ENCODE measurements at regions not wholly inside any gene's neighbourhood (a gene's known extent, or its start where the extent isn't known, plus 50 kb on each side); places are given as distances from the start of the nearest gene placed in this dataset.

- no peaks in the 10 kb centered on the region for H3K36me3 Mint-ChIP-seq (ENCODE audit: insufficient read depth, unreplicated experiment)
Observed at GRCh38 chr11:39661890-39662289, 1797.6 kb downstream of the LRRC4C start.

GRCh38 chr11:39651857-39652461, 1807.5 kb downstream of the LRRC4C start:
- POLR2A ChIA-PET = no interaction called here
- H3K4me3 Mint-ChIP-seq (ENCODE audit: unreplicated experiment) = no peak overlapping the region
- peak; percentile 3 for DNase-seq (ENCODE audit: unreplicated experiment)
- H3K9me3 Mint-ChIP-seq (ENCODE audit: unreplicated experiment) = no peaks in the 10 kb centered on the region
- peak overlapping the region; percentile 7 for H3K27ac Mint-ChIP-seq (ENCODE audit: low read depth, unreplicated experiment)
- CTCF ChIA-PET = interaction anchor here (1.2 kb wide), 1 partner anchor 39 kb away, joined by 3 read pairs; no protein-coding TSS in a partner anchor
- no peaks in the 10 kb centered on the region for H3K27me3 Mint-ChIP-seq (ENCODE audit: insufficient read depth, unreplicated experiment)
- intact Hi-C loops (cut with micrococcal nuclease) = no loop called here
- TF ChIP-seq CTCF (IDR thresholded peaks at IDR 0.05; ENCODE audit: unreplicated experiment) = no peak
- no TSS peak for BruUV-seq (replicated peaks)
- no peaks in the 10 kb centered on the region for H3K4me1 Mint-ChIP-seq (ENCODE audit: insufficient read depth, unreplicated experiment)
- no peaks in the 10 kb centered on the region for H3K36me3 Mint-ChIP-seq (ENCODE audit: insufficient read depth, unreplicated experiment)

More at GRCh38 chr11:39661890-39662289, 1797.6 kb downstream of the LRRC4C start:
- H3K27me3 Mint-ChIP-seq (ENCODE audit: insufficient read depth, unreplicated experiment) = no peaks in the 10 kb centered on the region
- H3K27ac Mint-ChIP-seq (ENCODE audit: low read depth, unreplicated experiment) = no peak overlapping the region
- ChIA-PET CTCF (no interaction called here), POLR2A (no interaction called here)
- no peaks in the 10 kb centered on the region for H3K4me1 Mint-ChIP-seq (ENCODE audit: insufficient read depth, unreplicated experiment)
- no peak for DNase-seq (ENCODE audit: unreplicated experiment)
- BruUV-seq (replicated peaks) = no TSS peak
- TF ChIP-seq CTCF (IDR thresholded peaks at IDR 0.05; ENCODE audit: unreplicated experiment) = no peak
- intact Hi-C loops (cut with micrococcal nuclease) = no loop called here
- H3K4me3 Mint-ChIP-seq (ENCODE audit: unreplicated experiment) = no peak overlapping the region
- H3K9me3 Mint-ChIP-seq (ENCODE audit: unreplicated experiment) = no peaks in the 10 kb centered on the region

DNA sequence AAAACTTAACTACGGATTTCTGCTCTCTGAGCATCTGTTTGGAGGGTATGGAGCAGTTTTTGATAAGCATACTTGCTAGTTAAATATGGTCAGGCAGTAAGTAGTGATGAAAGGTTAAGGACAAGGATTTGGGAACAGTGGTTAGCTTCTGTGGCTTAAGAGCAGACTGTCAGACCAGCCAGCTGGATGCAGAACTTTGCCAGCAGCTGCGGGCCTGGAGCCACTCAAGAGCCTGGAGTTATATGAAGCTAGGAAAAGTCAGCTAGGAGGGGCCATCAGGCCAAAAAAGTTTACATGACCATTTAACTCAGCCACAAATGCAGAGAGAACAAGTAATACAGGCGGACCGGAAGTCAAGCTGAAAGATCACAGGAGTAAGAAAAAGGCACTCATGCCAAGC, 1817.7 kb downstream of the LRRC4C start:
- ChIA-PET POLR2A (no interaction called here), CTCF (no interaction called here)
- no peak for DNase-seq (ENCODE audit: unreplicated experiment)
- intact Hi-C loops (cut with micrococcal nuclease) = no loop called here
- peaks cover 15% of the 10 kb centered on the region for H3K9me3 Mint-ChIP-seq (ENCODE audit: unreplicated experiment)
- H3K27me3 Mint-ChIP-seq (ENCODE audit: insufficient read depth, unreplicated experiment) = no peaks in the 10 kb centered on the region
- no peak for TF ChIP-seq CTCF (IDR thresholded peaks at IDR 0.05; ENCODE audit: unreplicated experiment)
- H3K4me1 Mint-ChIP-seq (ENCODE audit: insufficient read depth, unreplicated experiment) = no peaks in the 10 kb centered on the region
- no peaks in the 10 kb centered on the region for H3K36me3 Mint-ChIP-seq (ENCODE audit: insufficient read depth, unreplicated experiment)
- no peak overlapping the region for H3K27ac Mint-ChIP-seq (ENCODE audit: low read depth, unreplicated experiment)
- BruUV-seq (replicated peaks) = no TSS peak
- H3K4me3 Mint-ChIP-seq (ENCODE audit: unreplicated experiment) = no peak overlapping the region

DNA sequence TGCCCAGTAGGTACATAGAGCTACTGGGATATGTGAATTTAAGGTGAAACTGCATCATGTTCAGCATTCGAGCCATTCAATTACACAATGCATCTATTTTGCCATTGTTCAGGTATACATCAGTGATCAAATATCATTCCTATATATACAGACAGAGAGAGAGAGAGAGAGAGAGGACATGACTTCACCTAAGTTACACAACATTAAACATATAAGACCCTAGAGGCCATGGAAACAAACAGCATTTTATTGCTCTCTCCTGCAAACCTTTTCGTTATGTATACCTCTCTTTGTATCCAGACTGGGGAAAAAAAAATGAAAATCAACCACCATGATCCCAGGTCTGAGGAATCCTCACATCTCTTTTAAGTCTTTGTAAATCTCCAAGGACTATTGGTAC, 1829.1 kb downstream of the LRRC4C start:
- H3K27me3 Mint-ChIP-seq (ENCODE audit: insufficient read depth, unreplicated experiment) = no peaks in the 10 kb centered on the region
- no peak for TF ChIP-seq CTCF (IDR thresholded peaks at IDR 0.05; ENCODE audit: unreplicated experiment)
- H3K27ac Mint-ChIP-seq (ENCODE audit: low read depth, unreplicated experiment) = no peak overlapping the region
- H3K4me1 Mint-ChIP-seq (ENCODE audit: insufficient read depth, unreplicated experiment) = no peaks in the 10 kb centered on the region
- ChIA-PET POLR2A (no interaction called here), CTCF (no interaction called here)
- no peak for DNase-seq (ENCODE audit: unreplicated experiment)
- intact Hi-C loops (cut with micrococcal nuclease) = no loop called here
- H3K4me3 Mint-ChIP-seq (ENCODE audit: unreplicated experiment) = no peak overlapping the region
- no peaks in the 10 kb centered on the region for H3K9me3 Mint-ChIP-seq (ENCODE audit: unreplicated experiment)
- no TSS peak for BruUV-seq (replicated peaks)
- no peaks in the 10 kb centered on the region for H3K36me3 Mint-ChIP-seq (ENCODE audit: insufficient read depth, unreplicated experiment)
